CD4-positive, alpha-beta T cell (primary cell): ENCODE measurements at regions not wholly inside any gene's neighbourhood (a gene's known extent, or its start where the extent isn't known, plus 50 kb on each side); places are given as distances from the start of the nearest gene placed in this dataset.

Experiments used
- ATAC-seq: fragments of 200-7000 bp; cut with Tn5 transposase; one replicate; pipeline ENCODE4 v1.10.0; 2022; ENCODE audit warnings: mild to moderate bottlenecking; ENCODE audit not compliant: poor library complexity
- CTCF ChIA-PET: fragments of 350-600 bp; sonication (Branson Sonifier 250); formaldehyde crosslinking; loops from one replicate; lab custom pipeline; 2021; ENCODE audit warnings: antibody characterized with exemption, inconsistent platforms; lab: Charles Lee
- POLR2A ChIA-PET: fragments of 350-600 bp; sonication (Branson Sonifier 250); formaldehyde crosslinking; loops from one replicate; lab custom pipeline; 2021; ENCODE audit warnings: antibody characterized with exemption, inconsistent platforms; lab: Charles Lee
- DNase-seq, 14 experiments: peaks; one replicate each; pipeline ENCODE4 v3.0.0-alpha.2; 2013 to 2020; ENCODE audit warnings: mixed read lengths in 2 of 14
- H3K27ac ChIP-seq, 2 donors: one replicate each; pipeline versions ENCODE4 v1.5.1 to v1.7.0; 2013; ENCODE audit warnings: low read length in 2 of 2, low read depth in 1 of 2, mild to moderate bottlenecking in 1 of 2
- H3K27me3 ChIP-seq, 2 experiments: 1 replicate in 1 of 2; 2 replicates in 1 of 2; pipeline versions ENCODE4 v1.6.1 to v1.7.0; 2013; ENCODE audit warnings: low read length in 2 of 2, control low read depth in 1 of 2, mild to moderate bottlenecking in 1 of 2, moderate library complexity in 1 of 2; ENCODE audit not compliant: insufficient read depth in 2 of 2, control insufficient read depth in 1 of 2
- H3K36me3 ChIP-seq: one replicate; pipeline ENCODE4 v1.6.1; 2013; ENCODE audit warnings: low read length, control low read depth; ENCODE audit not compliant: insufficient read depth
- H3K4me1 ChIP-seq: one replicate; pipeline ENCODE4 v1.6.1; 2013; ENCODE audit warnings: low read length, control low read depth; ENCODE audit not compliant: insufficient read depth
- H3K4me3 ChIP-seq: one replicate; pipeline ENCODE4 v1.5.1; 2013; ENCODE audit warnings: mild to moderate bottlenecking, low read length, moderate library complexity
- H3K9me3 ChIP-seq, 2 experiments: 1 replicate in 1 of 2; 2 replicates in 1 of 2; pipeline versions ENCODE4 v1.6.1 to v1.7.0; 2013; ENCODE audit warnings: low read length in 2 of 2, mild to moderate bottlenecking in 2 of 2, control low read depth in 1 of 2, moderate library complexity in 1 of 2; ENCODE audit not compliant: control insufficient read depth in 1 of 2, insufficient read depth in 1 of 2
- H3K27ac Mint-ChIP-seq: one replicate; pipeline ENCODE4 v1.8.0; 2020; ENCODE audit warnings: mixed read lengths
- H3K27me3 Mint-ChIP-seq: one replicate; pipeline ENCODE4 v1.8.0; 2021; ENCODE audit warnings: mixed read lengths
- H3K36me3 Mint-ChIP-seq: one replicate; pipeline ENCODE4 v1.8.0; 2021; ENCODE audit warnings: low read depth, mixed read lengths
- H3K4me1 Mint-ChIP-seq: one replicate; pipeline ENCODE4 v1.8.0; 2021; ENCODE audit warnings: low read depth, mixed read lengths
- H3K4me3 Mint-ChIP-seq: one replicate; pipeline ENCODE4 v1.8.0; 2020; ENCODE audit warnings: mild to moderate bottlenecking, mixed read lengths
- H3K9me3 Mint-ChIP-seq: one replicate; pipeline ENCODE4 v1.8.0; 2020; ENCODE audit warnings: mixed read lengths
- CTCF ChIP-seq: fragments of 200-600 bp; IDR thresholded peaks from one replicate; pipeline ENCODE4 v1.8.0; 2022; ENCODE audit warnings: antibody characterized with exemption, mild to moderate bottlenecking
- intact Hi-C, 2 experiments: fragments of 100-400 bp; cut with DNase I in 1 of 2; cut with micrococcal nuclease in 1 of 2; formaldehyde crosslinking; loops; one replicate each; pipeline versions ENCODE4 v1.15.1 to v1.9.0; 2023 to 2025; cut with DNase I, micrococcal nuclease

- no peak for DNase-seq
- CTCF ChIA-PET, result no interaction called here
- Histone ChIP-seq H3K4me3 (no peak overlapping the region), H3K27ac (no peak overlapping the region), H3K9me3 (peaks cover 0 to 32% of the 10 kb centered on the region in 2 experiments), H3K36me3 (no peaks in the 10 kb centered on the region), H3K4me1 (no peaks in the 10 kb centered on the region), H3K27me3 (no peaks in the 10 kb centered on the region)
- Mint-ChIP-seq H3K4me3 (no peak overlapping the region), H3K36me3 (no peaks in the 10 kb centered on the region), H3K27ac (no peak overlapping the region), H3K9me3 (peaks cover 7% of the 10 kb centered on the region), H3K27me3 (peaks cover 5% of the 10 kb centered on the region), H3K4me1 (no peaks in the 10 kb centered on the region)
- POLR2A ChIA-PET, result no interaction called here
- intact Hi-C loops, result no loop called here
- no peak for TF ChIP-seq CTCF
- ATAC-seq, result no peak
Measured at GRCh38 chr15:93270937-93271467, 182.0 kb upstream of the RGMA start.

- Mint-ChIP-seq H3K4me1 (no peaks in the 10 kb centered on the region), H3K27me3 (peaks cover 8% of the 10 kb centered on the region), H3K36me3 (no peaks in the 10 kb centered on the region), H3K9me3 (peaks cover 7% of the 10 kb centered on the region), H3K4me3 (no peak overlapping the region), H3K27ac (no peak overlapping the region)
- no peak for ATAC-seq
- no peak for DNase-seq
- Histone ChIP-seq H3K9me3 (peaks cover 0 to 32% of the 10 kb centered on the region in 2 experiments), H3K27me3 (no peaks in the 10 kb centered on the region), H3K4me1 (no peaks in the 10 kb centered on the region), H3K4me3 (no peak overlapping the region), H3K36me3 (no peaks in the 10 kb centered on the region), H3K27ac (no peak overlapping the region)
- intact Hi-C loops, result no loop called here
- ChIA-PET POLR2A (no interaction called here), CTCF (no interaction called here)
- TF ChIP-seq CTCF, result no peak
Measured at GRCh38 chr15:93268066-93268465, 179.1 kb upstream of the RGMA start.

GRCh38 chr15:93266291-93266690 lies 177.3 kb upstream of the RGMA start:
- peaks cover 4% of the 10 kb centered on the region for H3K9me3 Mint-ChIP-seq
- intact Hi-C loops, result no loop called here
- Histone ChIP-seq H3K9me3 (peaks cover 0 to 27% of the 10 kb centered on the region in 2 experiments), H3K4me3 (no peak overlapping the region), H3K27ac (no peak overlapping the region), H3K4me1 (no peaks in the 10 kb centered on the region), H3K36me3 (no peaks in the 10 kb centered on the region), H3K27me3 (no peaks in the 10 kb centered on the region)
- H3K4me1 Mint-ChIP-seq, result no peaks in the 10 kb centered on the region
- no peak overlapping the region for H3K27ac Mint-ChIP-seq
- H3K27me3 Mint-ChIP-seq, result peaks cover 8% of the 10 kb centered on the region
- TF ChIP-seq CTCF, result no peak
- no peak for ATAC-seq
- H3K36me3 Mint-ChIP-seq, result no peaks in the 10 kb centered on the region
- ChIA-PET CTCF (no interaction called here), POLR2A (no interaction called here)
- no peak overlapping the region for H3K4me3 Mint-ChIP-seq
- DNase-seq, result no peak
